ENCODE measurements at regions not wholly inside any gene's neighbourhood (a gene's known extent, or its start where the extent isn't known, plus 50 kb on each side); places are given as distances from the start of the nearest gene placed in this dataset.

- Histone ChIP-seq H4K20me1 (replicated peaks; ENCODE audit: control insufficient read depth, extremely low read depth, insufficient read depth, low read length) (no peaks in the 10 kb centered on the region), H3K9ac (replicated peaks; ENCODE audit: extremely low read depth, insufficient read depth, low read length) (no peak overlapping the region), H3K27me3 (ENCODE audit: control insufficient read depth in 2 of 2, insufficient read depth in 2 of 2, low read length in 2 of 2) (peaks cover 0 to 3% of the 10 kb centered on the region in 2 experiments), H3K79me2 (ENCODE audit: control insufficient read depth, insufficient read depth, low read length) (no peaks in the 10 kb centered on the region), H3K4me1 (ENCODE audit: control insufficient read depth, extremely low read depth, insufficient read depth, low read length) (no peaks in the 10 kb centered on the region), H3K27ac (ENCODE audit: insufficient read depth, low read depth, low read length) (no peak overlapping the region), H3K9me3 (replicated peaks; ENCODE audit: control insufficient read depth, insufficient read depth, low read length) (no peaks in the 10 kb centered on the region), H3K9me1 (replicated peaks; ENCODE audit: control insufficient read depth, extremely low read depth, insufficient read depth, low read length) (no peaks in the 10 kb centered on the region), H3K36me3 (ENCODE audit: control insufficient read depth in 2 of 2, extremely low read depth in 1 of 2, insufficient read depth in 2 of 2, low read length in 2 of 2) (no peaks in the 10 kb centered on the region), H3K4me2 (ENCODE audit: insufficient read depth, low read length) (no peak overlapping the region), H3K4me3 (replicated peaks in 1 of 3; ENCODE audit: insufficient read depth in 1 of 3, low read depth in 1 of 3, low read length in 3 of 3) (no peak overlapping the region), H2AFZ (ENCODE audit: low read depth, low read length) (no peak overlapping the region)
- CTCF ChIA-PET, result interaction anchor here (0.6 to 3.5 kb wide), 6 partner anchors 20 to 688 kb away, joined by 3 to 24 read pairs (median 3); no protein-coding TSS in a partner anchor
- FAIRE-seq (no peak), DNase-seq (ENCODE audit: low read depth, low spot score) (peak; percentile 17)
- intact Hi-C loops (cut with micrococcal nuclease), result loop anchor here (1.0 kb wide), 1 partner anchor 621 kb away; no protein-coding TSS in a partner anchor
- POLR2A ChIA-PET, result no interaction called here
- dilution Hi-C loops (cut with MboI; ENCODE audit: extremely low pct_ligation_motif_present, low sequenced_read_pairs), result no loop called here
- TF ChIP-seq, protein P1, sequence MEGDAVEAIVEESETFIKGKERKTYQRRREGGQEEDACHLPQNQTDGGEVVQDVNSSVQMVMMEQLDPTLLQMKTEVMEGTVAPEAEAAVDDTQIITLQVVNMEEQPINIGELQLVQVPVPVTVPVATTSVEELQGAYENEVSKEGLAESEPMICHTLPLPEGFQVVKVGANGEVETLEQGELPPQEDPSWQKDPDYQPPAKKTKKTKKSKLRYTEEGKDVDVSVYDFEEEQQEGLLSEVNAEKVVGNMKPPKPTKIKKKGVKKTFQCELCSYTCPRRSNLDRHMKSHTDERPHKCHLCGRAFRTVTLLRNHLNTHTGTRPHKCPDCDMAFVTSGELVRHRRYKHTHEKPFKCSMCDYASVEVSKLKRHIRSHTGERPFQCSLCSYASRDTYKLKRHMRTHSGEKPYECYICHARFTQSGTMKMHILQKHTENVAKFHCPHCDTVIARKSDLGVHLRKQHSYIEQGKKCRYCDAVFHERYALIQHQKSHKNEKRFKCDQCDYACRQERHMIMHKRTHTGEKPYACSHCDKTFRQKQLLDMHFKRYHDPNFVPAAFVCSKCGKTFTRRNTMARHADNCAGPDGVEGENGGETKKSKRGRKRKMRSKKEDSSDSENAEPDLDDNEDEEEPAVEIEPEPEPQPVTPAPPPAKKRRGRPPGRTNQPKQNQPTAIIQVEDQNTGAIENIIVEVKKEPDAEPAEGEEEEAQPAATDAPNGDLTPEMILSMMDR (IDR thresholded peaks at IDR 0.05; ENCODE audit: extremely low read depth in 1 of 2, insufficient read depth in 1 of 2, low read depth in 1 of 2, low read length in 2 of 2), result peak; percentile 46 to 61
- TF ChIP-seq GATA2 (IDR thresholded peaks at IDR 0.05; ENCODE audit: insufficient read depth, insufficient read length, low read depth, low read length) (no peak), EZH2 (IDR thresholded peaks at IDR 0.05; ENCODE audit: borderline replicate concordance, low read depth, low read length, severe bottlenecking) (no peak), POLR2AphosphoS5 (IDR thresholded peaks at IDR 0.05; ENCODE audit: insufficient read depth, low read depth, low read length) (no peak), FOS (IDR thresholded peaks at IDR 0.05; ENCODE audit: borderline replicate concordance, insufficient read depth, low read length) (no peak), JUN (IDR thresholded peaks at IDR 0.05; ENCODE audit: borderline replicate concordance, insufficient read depth, insufficient read length, low read depth) (no peak), POLR2A (IDR thresholded peaks at IDR 0.05; ENCODE audit: low read depth, low read length) (no peak), MYC (IDR thresholded peaks at IDR 0.05; ENCODE audit: low read depth, low read length) (no peak)
- TF ChIP-seq, protein P2, sequence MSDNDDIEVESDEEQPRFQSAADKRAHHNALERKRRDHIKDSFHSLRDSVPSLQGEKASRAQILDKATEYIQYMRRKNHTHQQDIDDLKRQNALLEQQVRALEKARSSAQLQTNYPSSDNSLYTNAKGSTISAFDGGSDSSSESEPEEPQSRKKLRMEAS (IDR thresholded peaks at IDR 0.05; ENCODE audit: insufficient read depth, insufficient read length), result peak; percentile 45
- no TSS peak for BruUV-seq (replicated peaks)
These were observed 161.2 kb upstream of the WDFY3 start for GRCh38 chr4:85127653-85128052.
